ENCODE measurements at regions not wholly inside any gene's neighbourhood (a gene's known extent, or its start where the extent isn't known, plus 50 kb on each side); places are given as distances from the start of the nearest gene placed in this dataset.

GRCh38 chr7:86954971-86955370 is 104.5 kb downstream of the ELAPOR2 start:
- no peak overlapping the region for H3K4me3 ChIP-seq (ENCODE audit: low read depth, low read length)
- TF ChIP-seq CTCF (IDR thresholded peaks at IDR 0.05; ENCODE audit: insufficient read depth, low read length): no peak
- no peak for DNase-seq (ENCODE audit: low read depth)

GRCh38 chr7:86953653-86954336 is 105.7 kb downstream of the ELAPOR2 start:
- DNase-seq (ENCODE audit: low read depth): no peak
- TF ChIP-seq CTCF (IDR thresholded peaks at IDR 0.05; ENCODE audit: insufficient read depth, low read length): no peak

GRCh38 chr7:86953219-86953618 is 106.2 kb downstream of the ELAPOR2 start:
- DNase-seq (ENCODE audit: low read depth): no peak
- TF ChIP-seq CTCF (IDR thresholded peaks at IDR 0.05; ENCODE audit: insufficient read depth, low read length): no peak
- H3K4me3 ChIP-seq (ENCODE audit: low read depth, low read length): no peak overlapping the region

More at GRCh38 chr7:86953653-86954336, 105.7 kb downstream of the ELAPOR2 start:
- no peak overlapping the region for H3K4me3 ChIP-seq (ENCODE audit: low read depth, low read length)

- TF ChIP-seq CTCF (IDR thresholded peaks at IDR 0.05; ENCODE audit: insufficient read depth, low read length): no peak
- no peak for DNase-seq (ENCODE audit: low read depth)
- H3K4me3 ChIP-seq (ENCODE audit: low read depth, low read length): no peak overlapping the region
Measured at GRCh38 chr7:86951895-86952294, 107.6 kb downstream of the ELAPOR2 start.

GRCh38 chr7:86950944-86951343 is 108.5 kb downstream of the ELAPOR2 start:
- TF ChIP-seq CTCF (IDR thresholded peaks at IDR 0.05; ENCODE audit: insufficient read depth, low read length): no peak
- no peak overlapping the region for H3K4me3 ChIP-seq (ENCODE audit: low read depth, low read length)
- DNase-seq (ENCODE audit: low read depth): no peak

- no peak for TF ChIP-seq CTCF (IDR thresholded peaks at IDR 0.05; ENCODE audit: insufficient read depth, low read length)
- H3K4me3 ChIP-seq (ENCODE audit: low read depth, low read length): no peak overlapping the region
- DNase-seq (ENCODE audit: low read depth): no peak
Measured at GRCh38 chr7:86950360-86950759, 109.1 kb downstream of the ELAPOR2 start.

GRCh38 chr7:86949779-86950260 is 109.6 kb downstream of the ELAPOR2 start:
- H3K4me3 ChIP-seq (ENCODE audit: low read depth, low read length): no peak overlapping the region
- TF ChIP-seq CTCF (IDR thresholded peaks at IDR 0.05; ENCODE audit: insufficient read depth, low read length): no peak
- no peak for DNase-seq (ENCODE audit: low read depth)
